Mesothelial cell of epicardium (in vitro differentiated cells): ENCODE measurements at regions not wholly inside any gene's neighbourhood (a gene's known extent, or its start where the extent isn't known, plus 50 kb on each side); places are given as distances from the start of the nearest gene placed in this dataset.

Experiments
- DNase-seq, 2 experiments: peaks; one replicate each; pipeline ENCODE4 v3.0.0; 2021; ENCODE audit warnings: low spot score in 2 of 2; ENCODE audit not compliant: unreplicated experiment in 2 of 2
- H3K27ac Mint-ChIP-seq: 2 replicates; pipeline ENCODE4 v1.8.0; 2021; ENCODE audit warnings: mixed read lengths
- H3K27me3 Mint-ChIP-seq: 2 replicates; pipeline ENCODE4 v1.8.0; 2021; ENCODE audit warnings: low read depth, mixed read lengths
- H3K36me3 Mint-ChIP-seq: 2 replicates; pipeline ENCODE4 v1.8.0; 2021; ENCODE audit warnings: mixed read lengths
- H3K4me1 Mint-ChIP-seq: 2 replicates; pipeline ENCODE4 v1.8.0; 2021; ENCODE audit warnings: mixed read lengths
- H3K4me3 Mint-ChIP-seq: 2 replicates; pipeline ENCODE4 v1.8.0; 2021; ENCODE audit warnings: mild to moderate bottlenecking, moderate library complexity, mixed read lengths
- H3K9me3 Mint-ChIP-seq: 2 replicates; pipeline ENCODE4 v1.8.0; 2021; ENCODE audit warnings: mixed read lengths
- CTCF ChIP-seq: fragments of 200-600 bp; sonication (generic); IDR thresholded peaks from one replicate; pipeline ENCODE4 v1.5.0; 2021; ENCODE audit warnings: antibody characterized with exemption; ENCODE audit not compliant: unreplicated experiment

GRCh38 chr4:13097971-13098370 lies 386.2 kb downstream of the RAB28 start:
- Mint-ChIP-seq H3K27ac (no peak overlapping the region), H3K36me3 (no peaks in the 10 kb centered on the region), H3K27me3 (no peaks in the 10 kb centered on the region), H3K4me3 (no peak overlapping the region), H3K4me1 (no peaks in the 10 kb centered on the region), H3K9me3 (peaks cover 6% of the 10 kb centered on the region)
- no peak for TF ChIP-seq CTCF
- DNase-seq = no peak

GRCh38 chr4:13095722-13096121 lies 388.4 kb downstream of the RAB28 start:
- no peak for TF ChIP-seq CTCF
- Mint-ChIP-seq H3K4me3 (no peak overlapping the region), H3K27me3 (no peaks in the 10 kb centered on the region), H3K36me3 (no peaks in the 10 kb centered on the region), H3K9me3 (peaks cover 6% of the 10 kb centered on the region), H3K4me1 (no peaks in the 10 kb centered on the region), H3K27ac (no peak overlapping the region)
- DNase-seq = no peak

- Mint-ChIP-seq H3K36me3 (no peaks in the 10 kb centered on the region), H3K4me3 (no peak overlapping the region), H3K27ac (no peak overlapping the region), H3K27me3 (no peaks in the 10 kb centered on the region), H3K4me1 (no peaks in the 10 kb centered on the region), H3K9me3 (peaks cover 6% of the 10 kb centered on the region)
- no peak for TF ChIP-seq CTCF
- no peak for DNase-seq
Measured at GRCh38 chr4:13093170-13093569, 391.0 kb downstream of the RAB28 start.

- DNase-seq = no peak
- H3K27ac Mint-ChIP-seq = no peak overlapping the region
Measured at GRCh38 chr4:13092702-13093101, 391.4 kb downstream of the RAB28 start.

GRCh38 chr4:13089659-13089998 lies 394.5 kb downstream of the RAB28 start:
- no peak overlapping the region for H3K4me3 Mint-ChIP-seq
- no peaks in the 10 kb centered on the region for H3K27me3 Mint-ChIP-seq
- TF ChIP-seq CTCF = no peak
- DNase-seq = no peak
- H3K9me3 Mint-ChIP-seq = peaks cover 4% of the 10 kb centered on the region
- no peaks in the 10 kb centered on the region for H3K4me1 Mint-ChIP-seq
- no peaks in the 10 kb centered on the region for H3K36me3 Mint-ChIP-seq
- no peak overlapping the region for H3K27ac Mint-ChIP-seq

More at GRCh38 chr4:13092702-13093101, 391.4 kb downstream of the RAB28 start:
- Mint-ChIP-seq H3K9me3 (peaks cover 6% of the 10 kb centered on the region), H3K4me1 (no peaks in the 10 kb centered on the region), H3K4me3 (no peak overlapping the region), H3K36me3 (no peaks in the 10 kb centered on the region), H3K27me3 (no peaks in the 10 kb centered on the region)
- TF ChIP-seq CTCF = no peak
